H1 (cell line): ENCODE measurements at regions not wholly inside any gene's neighbourhood (a gene's known extent, or its start where the extent isn't known, plus 50 kb on each side); places are given as distances from the start of the nearest gene placed in this dataset.

ENCODE experiments used
- CTCF ChIA-PET: fragments of 300-600 bp; sonication (Branson Sonifier 250); formaldehyde crosslinking; loops from one replicate; lab custom pipeline; 2021; ENCODE audit not compliant: partially characterized antibody; lab: Charles Lee
- POLR2A ChIA-PET: fragments of 300-600 bp; sonication (Branson Sonifier 250); formaldehyde crosslinking; loops from one replicate; lab custom pipeline; 2021; ENCODE audit warnings: inconsistent platforms; ENCODE audit not compliant: partially characterized antibody; lab: Charles Lee
- DNase-seq, 2 experiments: peaks; one replicate each; pipeline versions ENCODE4 v3.0.0 to v3.0.0-alpha.2; 2010 to 2022; ENCODE audit warnings: low spot score in 2 of 2, low read depth in 1 of 2, mixed read lengths in 1 of 2
- FAIRE-seq: peaks from 2 replicates; lab custom pipeline; 2011; peaks lifted over from hg19 to GRCh38; lab: Jason Lieb, UNC
- H2AFZ ChIP-seq: 2 replicates; pipeline ENCODE4 v1.8.1; 2012; ENCODE audit warnings: low read length, inconsistent platforms
- H2AK5ac ChIP-seq: 2 replicates; pipeline ENCODE4 v1.6.1; 2013; ENCODE audit warnings: low read depth, low read length
- H2BK120ac ChIP-seq: replicated peaks from 2 replicates; pipeline ENCODE3; 2013; ENCODE audit warnings: low read depth, low read length, inconsistent platforms
- H2BK12ac ChIP-seq: 2 replicates; pipeline ENCODE4 v1.6.1; 2013; ENCODE audit warnings: low read depth, low read length
- H2BK15ac ChIP-seq: 2 replicates; pipeline ENCODE4 v1.6.1; 2013; ENCODE audit warnings: low read length
- H2BK20ac ChIP-seq: 2 replicates; pipeline ENCODE4 v1.6.1; 2013; ENCODE audit warnings: low read length
- H2BK5ac ChIP-seq: 2 replicates; pipeline ENCODE4 v1.6.1; 2013; ENCODE audit warnings: low read depth, low read length
- H3K14ac ChIP-seq: 2 replicates; pipeline ENCODE4 v1.6.1; 2013; ENCODE audit warnings: inconsistent platforms; ENCODE audit not compliant: insufficient read length
- H3K18ac ChIP-seq: 2 replicates; pipeline ENCODE4 v1.6.1; 2013; ENCODE audit warnings: low read length; ENCODE audit errors: extremely low read depth
- H3K23ac ChIP-seq: 2 replicates; pipeline ENCODE4 v1.6.1; 2013; ENCODE audit warnings: inconsistent platforms; ENCODE audit not compliant: insufficient read length
- H3K23me2 ChIP-seq: 2 replicates; pipeline ENCODE4 v1.6.1; 2013; ENCODE audit warnings: low read depth, low read length
- H3K27ac ChIP-seq: 2 replicates; pipeline ENCODE4 v1.6.1; 2011; ENCODE audit warnings: low read depth, low read length, inconsistent platforms
- H3K27me3 ChIP-seq, 4 experiments: replicated peaks in 1 of 4; 1 replicate in 1 of 4; 2 replicates in 3 of 4; pipeline versions ENCODE4 v1.6.1 to v1.8.1; 2011 to 2013; ENCODE audit warnings: low read length in 3 of 4, mild to moderate bottlenecking in 3 of 4, inconsistent platforms in 2 of 4, mixed read lengths in 2 of 4, moderate library complexity in 1 of 4; ENCODE audit not compliant: control insufficient read depth in 3 of 4, insufficient read depth in 3 of 4; ENCODE audit errors: extremely low read depth in 1 of 4
- H3K36me3 ChIP-seq, 4 experiments: 2 replicates each; pipeline versions ENCODE4 v1.6.1 to v1.8.1; 2011 to 2013; ENCODE audit warnings: mild to moderate bottlenecking in 4 of 4, low read length in 3 of 4, moderate library complexity in 2 of 4, control low read depth in 1 of 4, inconsistent platforms in 1 of 4; ENCODE audit not compliant: insufficient read depth in 4 of 4, control insufficient read depth in 2 of 4
- H3K4ac ChIP-seq: replicated peaks from 2 replicates; pipeline ENCODE3; 2013; ENCODE audit warnings: low read length, low read depth, mixed read lengths, inconsistent platforms; ENCODE audit not compliant: insufficient read length
- H3K4me1 ChIP-seq, 4 experiments: replicated peaks in 1 of 4; 1 replicate in 1 of 4; 2 replicates in 3 of 4; pipeline versions ENCODE4 v1.6.1 to v1.8.1; 2011 to 2013; ENCODE audit warnings: low read length in 3 of 4, inconsistent platforms in 2 of 4, mixed read lengths in 1 of 4; ENCODE audit not compliant: insufficient read depth in 4 of 4, control insufficient read depth in 3 of 4
- H3K4me2 ChIP-seq, 2 experiments: 2 replicates each; pipeline versions ENCODE4 v1.6.1 to v1.8.1; 2011 to 2013; ENCODE audit warnings: low read depth in 2 of 2, low read length in 2 of 2, control low read depth in 1 of 2, inconsistent platforms in 1 of 2, mild to moderate bottlenecking in 1 of 2; ENCODE audit not compliant: insufficient read depth in 1 of 2
- H3K4me3 ChIP-seq, 4 experiments: fragments of 200-600, 300-600 bp in 1 of 4; sonication (generic), shearing (Covaris generic), sonication (Bioruptor Twin) in 1 of 4; 2 replicates each; pipeline versions ENCODE4 v1.5.1 to v1.8.1; 2011 to 2016; ENCODE audit warnings: low read length in 4 of 4, low read depth in 3 of 4, control low read depth in 2 of 4, inconsistent platforms in 2 of 4, mild to moderate bottlenecking in 2 of 4, mixed read lengths in 1 of 4, moderate library complexity in 1 of 4; ENCODE audit not compliant: insufficient read depth in 2 of 4; ENCODE audit errors: extremely low read depth in 1 of 4
- H3K56ac ChIP-seq: replicated peaks from 2 replicates; pipeline ENCODE3; 2013; ENCODE audit warnings: low read depth, mild to moderate bottlenecking, mixed read lengths, low read length, inconsistent platforms; ENCODE audit not compliant: insufficient read length
- H3K79me1 ChIP-seq: 2 replicates; pipeline ENCODE4 v1.6.1; 2013; ENCODE audit warnings: low read depth, low read length, control low read depth
- H3K79me2 ChIP-seq, 2 experiments: 2 replicates each; pipeline versions ENCODE4 v1.6.1 to v1.8.1; 2012 to 2013; ENCODE audit warnings: low read length in 2 of 2, mild to moderate bottlenecking in 2 of 2, inconsistent platforms in 1 of 2; ENCODE audit not compliant: insufficient read depth in 2 of 2, control insufficient read depth in 1 of 2
- H3K9ac ChIP-seq, 4 experiments: replicated peaks in 1 of 4; 1 replicate in 1 of 4; 2 replicates in 3 of 4; pipeline versions ENCODE4 v1.6.1 to v1.8.1; 2011 to 2013; ENCODE audit warnings: low read depth in 3 of 4, low read length in 3 of 4, control low read depth in 2 of 4, mild to moderate bottlenecking in 2 of 4, moderate library complexity in 2 of 4, inconsistent platforms in 1 of 4; ENCODE audit errors: extremely low read depth in 1 of 4
- H3K9me3 ChIP-seq, 2 experiments: 2 replicates each; pipeline versions ENCODE4 v1.6.1 to v1.8.1; 2012 to 2013; ENCODE audit warnings: mild to moderate bottlenecking in 2 of 2, moderate library complexity in 2 of 2, control low read depth in 1 of 2, inconsistent platforms in 1 of 2, low read depth in 1 of 2, low read length in 1 of 2, mixed read lengths in 1 of 2; ENCODE audit not compliant: insufficient read depth in 2 of 2
- H4K20me1 ChIP-seq, 2 experiments: replicated peaks in 1 of 2; 2 replicates each; pipeline versions ENCODE3 to v1.8.1; 2011 to 2013; ENCODE audit warnings: inconsistent platforms in 2 of 2, low read length in 2 of 2, mild to moderate bottlenecking in 1 of 2; ENCODE audit not compliant: insufficient read depth in 2 of 2, control insufficient read depth in 1 of 2
- H4K5ac ChIP-seq: 2 replicates; pipeline ENCODE4 v1.6.1; 2013; ENCODE audit warnings: low read length, low read depth, mixed read lengths, inconsistent platforms; ENCODE audit not compliant: insufficient read length
- H4K8ac ChIP-seq: 2 replicates; pipeline ENCODE4 v1.8.0; 2013; ENCODE audit warnings: mild to moderate bottlenecking, moderate library complexity, low read length, inconsistent platforms; ENCODE audit not compliant: insufficient read depth; ENCODE audit errors: extremely low read depth
- H4K91ac ChIP-seq: replicated peaks from 2 replicates; pipeline ENCODE3; 2013; ENCODE audit warnings: low read length, mixed read lengths, inconsistent platforms; ENCODE audit not compliant: insufficient read length
- ASH2L ChIP-seq: fragments of 200-600, 300-600 bp; sonication (generic); IDR thresholded peaks from one replicate; pipeline ENCODE4 v1.7.1; 2017; ENCODE audit warnings: low read length
- CHD1 ChIP-seq: IDR thresholded peaks from 2 replicates; pipeline ENCODE4 v1.6.1; 2012; ENCODE audit warnings: low read depth, low read length, improper control_type of control experiment
- CREB1 ChIP-seq: IDR thresholded peaks from 2 replicates; pipeline ENCODE4 v1.6.1; 2012; ENCODE audit warnings: inconsistent platforms
- NANOG ChIP-seq: IDR thresholded peaks from 2 replicates; pipeline ENCODE4 v1.6.1; 2011; ENCODE audit warnings: low read length, low read depth, mild to moderate bottlenecking, inconsistent platforms; ENCODE audit not compliant: insufficient read depth, poor library complexity, severe bottlenecking
- RAD21 ChIP-seq, 2 experiments: IDR thresholded peaks in 1 of 2; conservative IDR thresholded peaks in 1 of 2; 2 replicates each; pipeline ENCODE4 v1.6.1; 2011; ENCODE audit warnings: low read depth in 2 of 2, low read length in 2 of 2, improper control_type of control experiment in 1 of 2, inconsistent platforms in 1 of 2, mild to moderate bottlenecking in 1 of 2, moderate library complexity in 1 of 2
- RFX5 ChIP-seq: IDR thresholded peaks from 2 replicates; pipeline ENCODE4 v1.6.1; 2011; ENCODE audit warnings: low read depth, low read length, improper control_type of control experiment, borderline replicate concordance
- RNF2 ChIP-seq: fragments of 200-900, 300-1000 bp; sonication (generic); IDR thresholded peaks from 2 replicates; pipeline ENCODE4 v1.7.1; 2016; ENCODE audit warnings: borderline replicate concordance, low read depth, mild to moderate bottlenecking, antibody characterized with exemption, low read length; ENCODE audit not compliant: poor library complexity, severe bottlenecking; ENCODE audit errors: missing control alignments
- SUZ12 ChIP-seq: fragments of 200-600 bp; sonication (generic); IDR thresholded peaks from 2 replicates; pipeline ENCODE4 v1.6.1; 2012; ENCODE audit warnings: mild to moderate bottlenecking, inconsistent platforms, low read length, moderate library complexity, mixed read lengths
- YY1 ChIP-seq: IDR thresholded peaks from 2 replicates; pipeline ENCODE4 v1.6.1; 2011; ENCODE audit warnings: low read depth, mild to moderate bottlenecking, low read length
- WGBS, 2 experiments: shearing (Covaris generic) in 1 of 2; methylation state at CpG; one replicate each; pipeline versions ENCODE4 v1.1.6 to v1.1.7; 2013 to 2015; ENCODE audit warnings: low lambda C conversion rate in 2 of 2, mixed read lengths in 2 of 2, inconsistent platforms in 1 of 2, low coverage in 1 of 2, missing lambda C conversion rate in 1 of 2; ENCODE audit not compliant: insufficient replicate concordance in 2 of 2, insufficient coverage in 1 of 2, insufficient read length in 1 of 2; ENCODE audit errors: extremely low coverage in 1 of 2, missing lambda C conversion rate in 1 of 2; 5-methylcytosine and 5-hydroxymethylcytosine counted together
- TF ChIP-seq, protein P1 (sequence below), 3 experiments: IDR thresholded peaks; 1 replicate in 2 of 3; 2 replicates in 1 of 3; pipeline versions ENCODE4 v1.5.1 to v1.6.1; 2011; ENCODE audit warnings: low read length in 3 of 3, mild to moderate bottlenecking in 3 of 3, inconsistent platforms in 2 of 3, low read depth in 1 of 3, moderate library complexity in 1 of 3; ENCODE audit not compliant: insufficient read depth in 1 of 3; ENCODE audit errors: control extremely low read depth in 1 of 3

DNA sequence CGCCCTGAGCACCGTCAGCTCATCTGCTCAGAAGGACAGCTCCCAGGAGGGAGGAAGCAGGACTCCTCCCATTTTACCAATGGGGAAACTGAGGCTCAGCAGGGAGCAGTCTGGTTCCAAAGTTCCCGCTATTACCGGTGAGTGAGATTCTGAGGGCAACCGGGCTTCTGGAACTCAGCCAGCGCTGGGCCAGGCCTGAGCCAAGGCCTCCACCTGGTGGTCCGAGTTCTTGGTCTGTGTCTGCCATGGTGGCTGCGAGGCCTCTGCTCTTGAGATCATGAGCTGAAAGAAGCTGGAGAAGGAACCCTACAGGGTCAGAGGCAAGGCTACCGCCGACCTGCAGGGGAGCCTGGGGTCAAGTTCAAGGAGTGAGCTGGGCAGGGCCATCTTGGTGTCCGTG lies 110.8 kb upstream of the GSE1 start:
- Histone ChIP-seq H3K4ac (no peak overlapping the region), H2BK5ac (no peak overlapping the region; the same call in 1 of the 2 replicates), H2BK12ac (0 out of 2 replicates have a peak overlapping the region, but pooled peaks have one; percentile 23), H3K36me3 (no peaks in the 10 kb centered on the region), H4K8ac (no peak overlapping the region), H2AFZ (no peak overlapping the region), H4K5ac (no peak overlapping the region), H3K4me2 (no peak overlapping the region), H4K91ac (peak overlapping the region; percentile 19), H3K27me3 (no peaks in the 10 kb centered on the region), H3K79me2 (no peaks in the 10 kb centered on the region), H3K14ac (no peak overlapping the region), H3K9me3 (no peaks in the 10 kb centered on the region), H3K4me1 (peaks cover 2 to 10% (median 7%) of the 10 kb centered on the region in 4 experiments; a peak in 6 of 7 replicates), H3K23ac (no peak overlapping the region), H4K20me1 (peaks cover 0 to 9% of the 10 kb centered on the region in 2 experiments), H3K56ac (no peak overlapping the region), H2BK20ac (no peak overlapping the region), H3K9ac (no peak overlapping the region), H2AK5ac (0 out of 2 replicates have a peak overlapping the region, but pooled peaks have one; percentile 65), H3K18ac (no peak overlapping the region), H2BK15ac (peak overlapping the region; percentile 31; the same call in 1 of the 2 replicates), H3K79me1 (no peaks in the 10 kb centered on the region; the same call in 1 of the 2 replicates), H3K4me3 (no peak overlapping the region), H2BK120ac (no peak overlapping the region), H3K27ac (no peak overlapping the region), H3K23me2 (no peaks in the 10 kb centered on the region)
- no peak for TF ChIP-seq NANOG
- TF ChIP-seq RFX5, result no peak
- TF ChIP-seq, protein P1, sequence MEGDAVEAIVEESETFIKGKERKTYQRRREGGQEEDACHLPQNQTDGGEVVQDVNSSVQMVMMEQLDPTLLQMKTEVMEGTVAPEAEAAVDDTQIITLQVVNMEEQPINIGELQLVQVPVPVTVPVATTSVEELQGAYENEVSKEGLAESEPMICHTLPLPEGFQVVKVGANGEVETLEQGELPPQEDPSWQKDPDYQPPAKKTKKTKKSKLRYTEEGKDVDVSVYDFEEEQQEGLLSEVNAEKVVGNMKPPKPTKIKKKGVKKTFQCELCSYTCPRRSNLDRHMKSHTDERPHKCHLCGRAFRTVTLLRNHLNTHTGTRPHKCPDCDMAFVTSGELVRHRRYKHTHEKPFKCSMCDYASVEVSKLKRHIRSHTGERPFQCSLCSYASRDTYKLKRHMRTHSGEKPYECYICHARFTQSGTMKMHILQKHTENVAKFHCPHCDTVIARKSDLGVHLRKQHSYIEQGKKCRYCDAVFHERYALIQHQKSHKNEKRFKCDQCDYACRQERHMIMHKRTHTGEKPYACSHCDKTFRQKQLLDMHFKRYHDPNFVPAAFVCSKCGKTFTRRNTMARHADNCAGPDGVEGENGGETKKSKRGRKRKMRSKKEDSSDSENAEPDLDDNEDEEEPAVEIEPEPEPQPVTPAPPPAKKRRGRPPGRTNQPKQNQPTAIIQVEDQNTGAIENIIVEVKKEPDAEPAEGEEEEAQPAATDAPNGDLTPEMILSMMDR (IDR thresholded peaks at IDR 0.05; ENCODE audit: control extremely low read depth in 1 of 3, insufficient read depth in 1 of 3, low read depth in 1 of 3, low read length in 3 of 3), result peak in 1 of 3 experiments; percentile 19; a peak in 1 of 4 replicates
- TF ChIP-seq RNF2, result no peak
- TF ChIP-seq RAD21 (IDR thresholded peaks at IDR 0.05 in 1 of 2, conservative IDR thresholded peaks at IDR 0.05 in 1 of 2; ENCODE audit: low read depth in 2 of 2, low read length in 2 of 2), result peak in 1 of 2 experiments; percentile 46; a peak in 3 of 4 replicates
- TF ChIP-seq CHD1, result no peak
- TF ChIP-seq YY1, result no peak
- no peak for TF ChIP-seq SUZ12
- TF ChIP-seq CREB1, result no peak
- TF ChIP-seq ASH2L, result no peak
- 90% methylated on average over 11 of the region's 11 CpGs; no CpG with 5 or more reads in 1 of the 2 experiments for WGBS, 2 experiments
- DNase-seq, result no peak
- CTCF ChIA-PET, result interaction anchor here (0.6 to 7.3 kb wide), 38 partner anchors 10 to 239 kb away, joined by 3 to 77 read pairs (median 4); partner anchors contain the start of gene GSE1
- POLR2A ChIA-PET, result interaction anchor here (1.0 to 1.7 kb wide), 2 partner anchors 9 to 50 kb away, joined by 3 to 4 read pairs; no protein-coding TSS in a partner anchor
- FAIRE-seq, result no peak
